Uterus (tissue), 2 donors: ENCODE measurements at regions not wholly inside any gene's neighbourhood (a gene's known extent, or its start where the extent isn't known, plus 50 kb on each side); places are given as distances from the start of the nearest gene placed in this dataset.

Experiments used
- POLR2A ChIP-seq, 2 donors: fragments of 450-650 bp; IDR thresholded peaks; one replicate each; pipeline ENCODE4 v1.6.1; 2016; ENCODE audit warnings: antibody characterized with exemption in 2 of 2, mild to moderate bottlenecking in 1 of 2, moderate library complexity in 1 of 2
- TF ChIP-seq, protein P1 (sequence below), 4 experiments: fragments of 200-600 bp in 2 of 4; fragments of 450-650 bp in 2 of 4; sonication (generic) in 2 of 4; IDR thresholded peaks; one replicate each; pipeline ENCODE4 v1.5.1; 2016 to 2019; ENCODE audit warnings: antibody characterized with exemption in 4 of 4, mild to moderate bottlenecking in 2 of 4, moderate library complexity in 1 of 4

- TF ChIP-seq, protein P1, sequence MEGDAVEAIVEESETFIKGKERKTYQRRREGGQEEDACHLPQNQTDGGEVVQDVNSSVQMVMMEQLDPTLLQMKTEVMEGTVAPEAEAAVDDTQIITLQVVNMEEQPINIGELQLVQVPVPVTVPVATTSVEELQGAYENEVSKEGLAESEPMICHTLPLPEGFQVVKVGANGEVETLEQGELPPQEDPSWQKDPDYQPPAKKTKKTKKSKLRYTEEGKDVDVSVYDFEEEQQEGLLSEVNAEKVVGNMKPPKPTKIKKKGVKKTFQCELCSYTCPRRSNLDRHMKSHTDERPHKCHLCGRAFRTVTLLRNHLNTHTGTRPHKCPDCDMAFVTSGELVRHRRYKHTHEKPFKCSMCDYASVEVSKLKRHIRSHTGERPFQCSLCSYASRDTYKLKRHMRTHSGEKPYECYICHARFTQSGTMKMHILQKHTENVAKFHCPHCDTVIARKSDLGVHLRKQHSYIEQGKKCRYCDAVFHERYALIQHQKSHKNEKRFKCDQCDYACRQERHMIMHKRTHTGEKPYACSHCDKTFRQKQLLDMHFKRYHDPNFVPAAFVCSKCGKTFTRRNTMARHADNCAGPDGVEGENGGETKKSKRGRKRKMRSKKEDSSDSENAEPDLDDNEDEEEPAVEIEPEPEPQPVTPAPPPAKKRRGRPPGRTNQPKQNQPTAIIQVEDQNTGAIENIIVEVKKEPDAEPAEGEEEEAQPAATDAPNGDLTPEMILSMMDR (IDR thresholded peaks at IDR 0.05), result no peak
- TF ChIP-seq POLR2A (IDR thresholded peaks at IDR 0.05), result no peak
Measured at GRCh38 chr14:30193845-30194501, 266.3 kb upstream of the PRKD1 start.
